ENCODE measurements at regions not wholly inside any gene's neighbourhood (a gene's known extent, or its start where the extent isn't known, plus 50 kb on each side); places are given as distances from the start of the nearest gene placed in this dataset.
"Not testable (repeated sequence)": the region's sequence is repeated elsewhere in the genome, so short reads cannot be mapped to it uniquely, and the experiment has no call there.

DNA sequence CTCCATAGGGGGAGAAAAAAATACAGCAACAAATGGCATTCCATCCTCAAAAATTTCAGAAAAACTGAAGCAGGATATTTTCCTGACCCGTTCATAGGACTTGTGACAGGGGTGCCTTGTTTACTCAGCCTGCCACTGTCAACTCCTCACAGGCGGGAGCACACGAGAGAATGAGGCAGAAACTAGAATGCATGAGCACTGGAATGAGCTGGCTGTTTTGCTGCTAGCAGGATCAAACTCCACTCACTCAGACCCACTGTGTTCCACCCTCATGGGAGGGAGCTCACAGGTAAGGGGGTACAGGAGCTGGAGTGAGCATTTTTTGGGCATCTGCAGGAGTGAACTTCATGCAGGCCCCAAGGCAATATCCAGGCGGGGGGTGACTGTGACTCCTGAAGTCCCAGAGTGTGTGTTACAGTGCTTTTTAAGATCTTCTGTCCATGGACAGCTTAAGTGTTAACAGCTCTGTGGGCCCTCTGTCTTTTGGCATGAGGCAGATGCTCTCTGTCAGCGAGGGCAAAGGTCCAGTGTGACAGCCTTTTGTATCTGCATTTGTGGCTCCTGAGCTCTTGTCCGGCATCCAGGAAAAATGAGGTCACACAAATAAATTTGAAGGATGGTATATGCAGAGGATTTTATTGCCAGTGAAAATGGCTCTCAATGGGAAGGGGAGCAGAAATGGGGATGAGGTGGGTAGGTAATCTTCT, 905.7 kb upstream of the TENM4 start:
- no peak for DNase-seq (ENCODE audit: low read depth)

DNA sequence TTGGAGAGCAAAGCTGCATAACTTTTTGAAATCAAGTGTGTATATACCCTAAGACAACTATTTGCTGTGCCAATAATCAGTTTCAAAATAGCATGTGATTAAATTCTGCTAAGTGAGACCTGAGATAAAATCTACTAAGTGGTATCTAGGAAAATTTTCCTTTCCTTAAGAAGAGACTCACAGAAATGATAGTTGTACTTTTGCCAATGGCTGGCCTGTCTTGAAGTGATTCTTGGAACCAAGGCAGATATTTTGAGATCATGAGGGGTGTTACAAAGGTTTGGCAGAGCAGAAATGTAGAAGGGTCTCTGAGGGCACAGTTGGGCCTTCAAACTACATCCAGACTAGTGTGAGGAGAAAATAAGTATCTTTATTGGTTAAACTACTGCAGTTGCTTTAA, 902.6 kb upstream of the TENM4 start:
- no peak for DNase-seq (ENCODE audit: low read depth)

DNA sequence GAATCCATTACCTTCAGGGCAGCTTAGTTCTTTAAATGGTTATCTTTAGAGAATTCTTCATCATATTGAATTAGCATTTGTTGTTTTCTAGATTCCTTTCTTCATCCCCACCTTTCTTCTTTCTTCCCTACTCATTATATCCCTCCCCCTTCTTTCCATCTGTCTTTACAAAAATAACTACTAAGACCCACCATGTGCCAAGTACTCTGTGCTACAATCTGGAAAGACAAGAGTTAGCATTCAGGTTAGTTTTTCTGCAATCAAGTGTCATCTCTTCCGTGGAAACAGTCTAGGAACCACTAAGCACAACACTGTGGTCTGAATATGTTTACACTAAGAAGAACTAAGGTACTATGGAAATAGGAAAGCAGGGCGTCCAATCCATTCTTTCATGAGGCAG, 897.4 kb upstream of the TENM4 start:
- no peak for DNase-seq (ENCODE audit: low read depth)

DNA sequence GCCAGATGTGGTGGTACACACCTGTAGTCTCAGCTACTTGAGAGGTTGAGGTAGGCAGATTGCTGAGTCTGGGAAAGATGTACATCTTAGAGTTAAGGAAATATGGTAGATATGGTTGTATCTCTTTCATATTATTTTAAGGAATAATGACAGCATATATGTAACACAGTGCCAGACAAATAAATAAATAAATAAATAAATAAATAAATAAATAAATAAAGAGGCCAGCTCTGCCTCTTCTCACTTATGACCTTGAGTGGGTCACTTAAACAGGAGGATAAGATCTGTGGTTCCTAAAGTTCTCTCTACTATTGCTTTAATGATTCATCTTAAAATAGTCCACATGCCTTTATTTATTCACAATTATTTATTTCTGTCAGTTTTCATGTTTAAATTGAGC, 890.9 kb upstream of the TENM4 start:
- DNase-seq (ENCODE audit: low read depth): no peak

DNA sequence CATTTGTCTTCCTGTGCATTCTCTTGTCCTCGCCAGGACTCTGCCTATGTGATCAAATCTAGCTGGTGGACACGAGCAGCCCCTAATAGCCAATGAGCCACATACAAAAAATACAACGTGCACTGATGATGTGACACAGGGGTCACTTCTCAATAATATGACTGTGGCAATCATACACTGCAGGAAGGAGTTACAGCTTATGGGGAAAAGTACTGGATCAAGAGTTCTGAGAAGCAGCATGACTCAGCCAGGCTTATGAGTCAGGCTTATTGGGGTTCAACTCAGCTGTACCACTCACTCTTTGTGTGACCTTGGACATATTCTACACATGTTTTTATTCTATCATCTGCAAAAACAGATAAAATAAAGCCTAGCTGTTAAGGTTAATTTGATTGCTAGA, 889.4 kb upstream of the TENM4 start:
- peak; percentile 11 for DNase-seq (ENCODE audit: low read depth)

DNA sequence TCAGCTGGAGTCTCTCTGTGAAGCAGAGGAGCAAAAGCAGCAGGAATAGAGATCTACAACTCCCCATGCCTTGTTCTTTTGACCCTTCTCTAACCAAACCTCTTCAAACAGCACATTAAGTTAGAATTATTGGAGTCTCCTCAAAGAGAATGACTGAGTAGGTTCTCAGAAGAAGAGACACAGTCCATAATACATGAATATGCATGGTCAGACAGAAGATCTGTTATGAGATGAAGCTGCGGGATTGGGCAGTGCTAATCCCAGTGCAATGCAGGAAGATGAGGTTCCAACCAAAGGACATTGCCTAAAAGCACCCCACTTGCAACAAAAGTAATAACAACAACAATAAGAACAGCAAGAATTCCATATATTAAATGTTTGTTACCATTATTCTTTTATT, 887.9 kb upstream of the TENM4 start:
- no peak for DNase-seq (ENCODE audit: low read depth)

DNA sequence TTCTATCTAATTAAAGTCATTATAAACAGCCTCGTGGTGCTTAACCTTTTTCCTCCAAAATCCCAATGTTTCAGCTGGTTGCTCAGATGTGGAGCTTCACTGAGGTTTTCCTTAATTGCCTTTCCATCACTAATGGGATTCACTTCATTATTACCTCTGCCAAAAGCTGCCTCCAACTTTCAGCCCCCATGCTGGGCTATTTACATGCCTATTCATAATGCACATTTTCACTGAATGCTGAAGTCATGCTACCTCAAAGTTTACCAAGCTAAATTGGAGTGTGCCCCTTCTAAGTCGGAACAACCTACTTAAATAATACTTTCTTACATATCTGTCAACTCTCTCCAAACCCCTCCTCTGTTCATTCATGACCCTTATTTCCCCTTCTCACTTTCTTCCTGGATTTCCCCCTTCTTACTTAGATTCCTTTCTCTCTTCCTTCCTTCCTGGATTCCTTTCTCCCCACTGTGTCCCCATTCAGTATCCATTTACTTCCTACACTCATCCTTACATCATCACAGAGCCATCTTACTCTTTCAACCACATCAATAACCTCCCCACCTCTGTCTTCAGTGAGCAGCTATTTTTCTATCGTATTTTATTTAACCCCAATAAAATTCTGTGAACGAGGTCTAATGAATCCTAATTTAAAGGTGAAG, 887.3 kb upstream of the TENM4 start:
- no peak for DNase-seq (ENCODE audit: low read depth)

DNA sequence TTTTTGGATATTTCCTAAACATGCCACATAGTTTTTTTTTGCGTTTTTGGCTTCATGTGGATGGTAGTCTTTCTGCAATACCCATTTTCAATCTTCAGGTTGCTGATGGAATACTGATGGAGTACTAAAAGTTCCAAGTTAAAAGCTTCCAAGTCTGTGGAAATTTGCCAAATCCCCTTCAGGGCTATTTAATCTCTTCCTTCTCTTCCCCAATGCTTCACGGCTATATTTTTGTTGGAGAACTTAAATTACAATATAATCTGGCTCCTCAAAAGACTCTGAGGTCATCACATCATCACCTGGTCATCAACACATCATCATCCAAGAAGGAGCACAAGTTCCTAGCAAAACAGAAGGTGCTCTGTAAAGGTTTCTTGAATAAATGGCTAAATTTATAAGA, 881.0 kb upstream of the TENM4 start:
- DNase-seq (ENCODE audit: low read depth): no peak

DNA sequence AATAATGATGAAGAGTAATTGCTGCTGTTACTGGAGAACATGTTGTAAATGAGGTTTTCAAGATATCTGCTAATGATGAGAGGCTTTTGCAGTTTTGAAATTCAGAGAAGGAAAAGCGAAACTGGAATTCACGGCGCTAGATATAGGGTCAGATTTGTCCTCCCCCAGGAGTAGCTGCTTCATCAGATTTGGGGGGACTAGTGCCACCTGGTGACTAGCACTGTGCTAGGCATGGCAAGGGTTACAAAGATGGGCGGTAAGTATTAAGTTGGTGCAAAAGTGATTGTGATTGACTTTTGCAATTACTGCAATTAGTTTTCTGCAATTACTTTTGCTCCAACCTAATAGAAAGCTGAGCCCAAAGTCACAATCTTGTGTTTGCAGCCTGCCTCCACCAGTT, 879.9 kb upstream of the TENM4 start:
- DNase-seq (ENCODE audit: low read depth): no peak

DNA sequence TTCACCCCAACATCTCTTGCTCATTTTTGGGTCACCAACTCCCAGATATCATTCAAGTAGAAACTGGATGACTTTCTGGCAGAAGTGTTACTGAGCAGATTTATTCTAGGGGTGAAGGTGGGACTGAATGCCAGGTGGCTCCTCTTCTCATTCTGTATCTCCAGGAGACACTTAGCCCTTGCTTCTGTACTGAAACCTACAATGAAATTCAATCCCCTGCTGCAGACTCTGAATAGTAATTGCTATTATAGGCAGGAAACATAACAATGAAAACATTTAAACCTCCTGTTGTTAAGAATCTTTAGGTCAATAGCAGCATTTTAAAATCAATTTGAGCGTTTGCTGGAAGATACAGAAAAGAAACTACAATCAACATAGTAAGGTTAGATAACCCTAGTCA, 879.4 kb upstream of the TENM4 start:
- no peak for DNase-seq (ENCODE audit: low read depth)

DNA sequence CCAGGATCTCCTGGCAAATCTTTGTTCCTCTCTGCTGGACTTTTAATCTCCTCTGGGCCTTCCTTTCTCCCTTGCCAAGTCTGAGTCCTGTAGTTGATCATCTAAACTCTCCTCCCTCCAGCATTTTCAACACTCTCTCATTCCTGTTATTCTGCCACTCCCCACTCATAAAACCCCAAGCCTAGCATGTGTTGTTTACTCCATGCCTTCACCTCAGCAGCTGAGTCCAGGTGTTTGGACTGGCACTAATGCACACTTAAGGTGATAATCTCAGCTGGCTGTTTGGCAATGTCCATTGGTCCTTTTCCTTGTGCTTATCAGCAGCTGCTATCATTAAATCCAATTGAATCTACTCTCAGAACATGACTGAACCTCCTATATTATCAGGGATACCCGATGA, 876.8 kb upstream of the TENM4 start:
- DNase-seq (ENCODE audit: low read depth): no peak

DNA sequence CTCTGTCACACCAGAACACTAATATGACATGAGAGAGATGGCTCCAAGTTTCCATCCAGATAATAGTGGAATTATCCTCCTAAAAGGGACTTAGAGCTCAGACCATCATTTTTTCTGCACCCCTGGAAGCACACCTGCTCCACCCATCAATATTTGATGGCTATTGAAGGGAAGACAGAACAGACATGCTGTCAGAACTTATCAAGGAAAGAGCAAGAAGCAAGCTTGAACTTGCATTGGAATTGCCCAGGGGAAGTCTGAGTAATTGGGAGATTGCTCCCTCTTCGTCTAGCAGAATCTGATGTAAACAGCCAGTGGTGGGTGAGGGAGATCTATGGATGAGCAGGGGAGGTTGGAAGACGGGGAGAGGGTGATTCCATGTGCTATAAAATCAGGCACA, 874.4 kb upstream of the TENM4 start:
- no peak for DNase-seq (ENCODE audit: low read depth)

DNA sequence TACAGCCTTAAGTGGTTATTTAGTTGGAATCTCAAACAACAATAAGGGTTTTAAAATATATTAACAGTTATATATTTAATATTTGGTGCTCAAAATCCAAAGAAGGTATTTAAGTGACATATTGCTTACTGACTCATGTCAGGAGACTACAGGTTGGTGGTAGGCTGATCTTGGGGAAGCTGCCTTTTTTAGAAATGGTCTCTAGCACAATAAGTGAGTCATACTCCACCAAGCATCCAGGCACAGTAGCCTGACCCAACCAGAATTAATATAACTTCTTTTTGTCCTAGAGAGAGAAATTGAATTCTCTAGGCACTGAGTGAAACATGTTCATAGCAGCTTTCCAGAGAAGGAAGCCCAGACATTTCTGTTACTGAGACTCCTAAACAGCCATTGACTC, 868.5 kb upstream of the TENM4 start:
- no peak for DNase-seq (ENCODE audit: low read depth)

DNA sequence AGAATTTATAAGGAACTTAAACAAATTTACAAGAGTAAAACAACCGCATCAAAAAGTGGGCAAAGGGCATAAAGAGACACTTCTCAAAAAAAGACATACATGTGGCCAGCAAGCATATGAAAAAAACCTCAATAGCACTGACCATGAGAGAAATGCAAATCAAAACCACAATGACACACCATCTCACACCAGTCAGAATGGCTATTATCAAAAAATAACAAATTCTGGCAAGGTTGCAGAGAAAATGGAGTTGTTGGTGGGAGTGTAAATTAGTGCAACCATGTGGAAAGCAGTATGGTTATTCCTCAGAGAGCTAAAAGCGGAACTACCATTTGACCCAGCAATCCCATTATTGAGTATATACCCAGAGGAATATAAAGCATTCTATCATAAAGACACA, 866.8 kb upstream of the TENM4 start:
- DNase-seq (ENCODE audit: low read depth): no peak

DNA sequence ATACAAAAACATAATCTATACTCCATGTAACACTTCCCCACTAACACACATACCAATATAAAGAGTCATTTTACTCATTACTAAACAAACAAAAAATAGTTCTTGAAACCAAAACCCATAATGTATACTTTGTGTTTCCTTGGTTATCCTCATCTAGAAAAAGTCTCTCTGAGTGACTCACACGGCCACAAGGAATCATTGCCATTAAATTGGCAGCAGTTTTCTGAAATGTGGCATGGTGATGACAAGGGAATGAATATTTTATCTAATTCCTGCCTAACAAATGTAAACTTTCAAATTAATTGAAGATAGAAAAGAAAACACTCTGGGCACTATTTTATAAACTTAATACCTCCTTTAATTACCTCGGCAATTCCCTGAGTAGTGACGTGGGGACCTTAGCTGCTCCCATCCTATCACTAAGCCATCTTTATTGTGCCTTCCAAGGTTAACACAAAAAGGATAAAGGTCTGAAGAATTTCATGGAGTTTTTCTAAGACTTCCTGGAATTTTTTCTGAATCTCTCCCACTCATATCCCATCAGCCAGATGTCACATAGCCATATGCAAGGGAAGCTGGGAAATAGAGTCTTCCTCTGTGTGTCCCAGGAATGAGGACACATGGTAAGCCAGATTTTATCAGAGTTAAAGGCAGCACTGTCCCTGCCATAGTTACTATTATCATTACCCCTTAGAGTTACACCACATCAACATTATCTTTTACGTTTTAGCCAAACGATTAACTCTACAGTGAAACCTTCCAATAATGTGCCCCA, 857.2 kb upstream of the TENM4 start:
- peak; percentile 30 for DNase-seq (ENCODE audit: low read depth)

DNA sequence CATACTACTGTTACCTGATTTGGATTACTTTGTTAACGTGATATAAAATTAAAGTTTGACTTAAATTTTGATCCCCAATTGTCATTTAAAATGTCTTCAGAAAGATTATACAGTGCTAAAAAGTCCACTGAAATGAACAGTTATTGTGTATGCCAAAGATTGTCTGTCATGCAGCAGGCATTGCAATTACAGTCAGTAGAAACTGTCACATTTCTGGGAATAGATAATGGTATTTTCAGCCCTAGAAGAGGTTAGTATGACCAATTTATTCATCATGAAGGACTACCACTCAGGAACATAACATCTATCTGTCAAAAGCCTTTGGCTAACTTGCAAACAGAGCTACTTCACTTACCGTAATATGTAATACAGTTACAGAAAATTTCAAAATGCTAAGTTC, 852.5 kb upstream of the TENM4 start:
- DNase-seq (ENCODE audit: low read depth): no peak

DNA sequence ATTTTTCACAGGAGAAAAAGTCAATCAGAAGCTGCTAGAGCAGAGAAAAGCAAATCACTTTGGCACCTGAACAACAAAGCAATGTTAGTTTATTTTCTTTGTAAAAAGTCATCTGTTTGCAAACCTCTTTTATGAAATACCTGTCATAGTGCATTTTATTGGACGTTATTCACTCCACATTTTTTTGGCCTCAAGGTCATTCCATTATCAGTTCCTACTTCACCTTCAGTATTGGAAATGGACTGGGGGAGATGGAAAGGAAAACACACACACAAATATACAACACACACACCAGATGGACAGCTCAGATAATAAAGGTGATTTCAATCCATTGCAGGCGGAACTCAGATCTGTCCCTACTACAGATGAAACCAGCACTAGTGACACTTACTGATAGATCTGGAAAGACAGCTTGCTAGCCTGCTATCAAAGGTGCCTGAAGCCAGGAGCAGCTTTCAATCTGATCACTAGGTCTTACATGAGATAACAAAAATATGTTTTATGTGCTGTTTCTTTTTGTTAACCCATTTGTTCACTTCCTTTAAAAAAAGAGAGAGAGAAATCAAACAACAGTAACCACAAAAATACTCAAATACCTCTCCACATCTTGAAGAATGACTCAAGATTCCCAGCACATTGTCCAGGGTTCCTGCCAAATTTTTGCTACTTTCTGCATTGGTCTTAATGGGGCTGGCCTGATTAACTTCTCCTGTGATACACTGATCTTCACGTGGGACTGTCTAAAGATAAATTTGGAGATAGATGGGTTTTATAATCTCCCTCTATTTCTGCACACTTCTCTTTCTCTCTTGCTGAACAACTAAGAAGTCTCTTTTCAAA, 844.3 kb upstream of the TENM4 start:
- DNase-seq (ENCODE audit: low read depth): no peak

DNA sequence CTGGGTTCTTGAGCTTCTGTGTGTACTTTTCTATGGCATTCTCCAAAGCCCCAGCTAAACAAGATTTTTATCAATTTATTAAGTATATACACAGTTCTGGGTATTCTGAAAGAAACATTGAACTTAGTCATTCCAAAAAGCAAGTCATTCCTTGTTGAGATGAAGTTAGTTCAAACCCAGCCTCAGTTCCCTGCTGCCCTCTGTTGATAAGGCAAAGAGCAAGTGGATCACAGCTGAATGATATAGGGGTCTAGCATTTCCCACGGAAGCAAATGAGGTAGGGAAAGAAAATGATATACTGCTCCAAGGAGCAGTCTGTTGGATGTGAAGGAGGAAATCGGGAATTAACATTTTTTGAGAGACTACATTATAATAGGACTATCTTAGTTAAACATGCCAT, 841.8 kb upstream of the TENM4 start:
- DNase-seq (ENCODE audit: low read depth): no peak

DNA sequence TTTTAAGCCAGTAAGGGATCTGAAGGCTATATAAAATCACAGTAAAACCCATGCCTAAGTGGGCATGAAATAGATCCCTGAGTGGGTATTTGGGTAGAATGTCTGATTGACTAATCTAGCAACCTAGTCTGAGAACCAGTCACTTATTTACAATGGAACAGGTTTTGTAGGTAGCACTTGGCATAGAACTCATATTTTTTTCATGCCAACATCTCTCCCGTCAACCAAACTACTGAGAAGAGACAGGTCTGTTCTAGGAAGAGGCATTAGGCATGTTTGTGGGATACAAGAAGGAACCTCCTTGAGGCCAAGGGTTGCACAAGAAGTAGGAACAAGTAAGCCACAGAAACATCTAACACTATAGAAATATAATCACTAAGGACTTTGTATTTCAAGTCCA, 840.4 kb upstream of the TENM4 start:
- DNase-seq (ENCODE audit: low read depth): no peak

DNA sequence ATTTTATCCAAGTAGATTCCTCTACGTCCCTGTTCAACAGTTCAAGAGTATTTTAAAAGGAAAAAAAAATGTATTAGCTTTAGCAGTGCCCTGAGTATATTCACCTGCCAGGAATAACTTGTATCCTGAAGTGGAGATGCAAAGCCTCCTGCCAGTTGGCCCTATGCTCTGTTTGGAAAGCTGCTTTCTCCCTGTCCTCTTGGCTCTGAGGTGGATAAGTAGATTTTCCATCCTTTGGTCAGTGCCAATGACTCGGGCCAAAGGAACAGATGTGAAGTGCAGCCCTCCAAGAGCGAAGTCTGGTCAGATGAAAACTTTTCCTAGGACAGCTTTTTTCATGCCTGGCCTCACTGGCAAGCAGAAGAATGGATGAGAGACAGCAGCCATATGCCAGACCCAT, 839.9 kb upstream of the TENM4 start:
- no peak for DNase-seq (ENCODE audit: low read depth)

DNA sequence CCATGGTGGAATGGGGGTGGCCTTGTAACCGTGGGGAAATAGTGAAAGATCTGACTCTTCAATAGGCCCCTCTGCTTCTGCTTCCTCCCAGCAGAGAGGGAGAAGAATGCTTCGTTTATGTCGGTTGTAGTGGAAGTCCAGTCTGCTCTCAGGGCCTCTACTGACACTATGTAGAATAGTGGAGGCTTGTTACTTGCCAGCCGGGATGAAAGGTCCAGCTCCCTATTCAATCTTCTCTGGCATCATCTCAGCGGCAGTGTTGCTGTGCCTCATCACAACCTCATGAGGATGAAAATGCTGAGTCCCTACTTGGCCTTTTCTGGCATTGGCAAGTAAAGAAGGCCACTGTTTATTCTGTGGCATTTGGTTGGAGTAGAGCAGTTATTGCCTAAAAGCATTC, 820.9 kb upstream of the TENM4 start:
- DNase-seq (ENCODE audit: low read depth): no peak

DNA sequence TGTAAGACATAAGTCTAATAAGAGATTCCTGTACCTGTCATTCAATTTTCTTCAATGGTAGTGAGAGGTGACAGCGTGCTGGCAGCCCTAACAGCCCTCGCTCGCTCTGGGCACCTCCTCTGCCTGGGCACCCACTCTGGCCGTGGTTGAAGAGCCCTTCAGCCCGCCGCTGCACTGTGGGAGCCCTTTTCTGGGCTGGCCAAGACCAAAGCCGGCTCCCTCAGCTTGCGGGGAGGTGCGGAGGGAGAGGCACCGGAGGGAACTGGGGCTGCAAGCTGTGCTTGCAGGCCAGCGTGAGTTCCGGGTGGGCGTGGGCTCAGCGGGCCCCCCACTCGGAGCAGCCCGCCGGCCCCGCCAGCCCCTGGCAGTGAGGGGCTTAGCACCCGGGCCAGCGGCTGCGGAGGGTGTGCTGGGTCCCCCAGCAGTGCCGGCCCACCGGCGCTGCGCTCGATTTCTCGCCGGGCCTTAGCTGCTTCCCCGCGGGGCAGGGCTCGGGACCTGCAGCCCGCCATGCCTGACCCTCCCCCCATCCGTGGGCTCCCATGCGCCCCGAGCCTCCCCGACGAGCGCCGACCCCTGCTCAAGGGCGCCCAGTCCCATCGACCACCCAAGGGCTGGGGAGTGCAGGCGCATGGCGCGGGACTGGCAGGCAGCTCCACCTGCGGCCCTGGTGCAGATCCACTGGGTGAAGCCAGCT, 816.6 kb upstream of the TENM4 start:
- DNase-seq (ENCODE audit: low read depth): not testable (repeated sequence)
